GM23338 (cell line): ENCODE measurements at regions not wholly inside any gene's neighbourhood (a gene's known extent, or its start where the extent isn't known, plus 50 kb on each side); places are given as distances from the start of the nearest gene placed in this dataset.

Source experiments
- POLR2AphosphoS5 ChIP-seq: IDR thresholded peaks from 2 replicates; pipeline ENCODE4 v1.6.1; 2016; ENCODE audit warnings: antibody characterized with exemption, low read depth
- TF ChIP-seq, protein P1 (sequence below), 2 experiments: fragments of 200-600 bp in 1 of 2; sonication (generic) in 1 of 2; conservative IDR thresholded peaks; 2 replicates each; pipeline versions ENCODE4 v1.5.1 to v1.6.1; 2016 to 2017; ENCODE audit warnings: antibody characterized with exemption in 2 of 2, low read depth in 2 of 2, mild to moderate bottlenecking in 2 of 2, moderate library complexity in 1 of 2

DNA sequence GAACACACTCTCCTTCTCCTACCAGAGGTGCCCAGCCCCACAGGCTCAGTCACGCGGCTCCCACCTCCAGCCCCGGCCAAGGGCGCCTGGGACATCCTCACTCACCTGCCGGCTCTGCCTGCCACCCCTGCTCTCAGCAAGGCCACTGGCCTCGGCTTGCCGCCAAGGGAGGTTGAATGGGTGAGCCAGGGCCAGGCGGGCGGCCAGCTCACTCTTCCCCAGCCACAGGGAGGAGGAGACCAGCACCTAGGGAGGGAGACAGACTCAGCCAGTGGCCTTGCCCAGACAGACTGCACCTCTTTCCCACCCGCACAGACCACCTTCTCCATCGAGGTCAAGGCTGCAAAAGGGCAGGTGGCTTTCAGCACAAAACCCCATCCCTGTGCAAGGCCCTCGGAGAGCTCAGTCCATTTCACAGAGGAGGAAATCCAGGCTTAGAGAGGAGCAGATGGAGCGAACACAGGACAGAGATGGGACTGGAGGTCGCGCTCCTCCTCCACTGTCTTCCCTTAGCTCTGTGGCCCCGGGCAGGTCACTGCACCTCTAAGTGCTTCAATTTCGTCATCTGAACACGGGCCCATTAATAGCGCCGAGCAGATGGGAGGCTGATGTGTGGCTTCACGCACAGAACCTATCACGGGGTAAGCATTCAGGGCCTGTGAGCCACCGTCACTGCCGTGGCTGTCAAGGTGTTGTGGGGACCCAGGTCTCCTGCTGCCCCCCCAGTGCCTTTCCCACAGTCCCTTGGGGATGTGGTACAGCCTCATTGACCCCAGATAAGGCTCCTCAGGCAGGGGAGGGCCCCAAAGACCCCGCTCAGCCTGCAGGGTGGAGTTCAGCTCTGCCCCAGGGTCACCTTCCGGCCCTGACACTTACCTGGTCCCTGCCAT, 56.1 kb downstream of the RMI2 start:
- TF ChIP-seq, protein P1, sequence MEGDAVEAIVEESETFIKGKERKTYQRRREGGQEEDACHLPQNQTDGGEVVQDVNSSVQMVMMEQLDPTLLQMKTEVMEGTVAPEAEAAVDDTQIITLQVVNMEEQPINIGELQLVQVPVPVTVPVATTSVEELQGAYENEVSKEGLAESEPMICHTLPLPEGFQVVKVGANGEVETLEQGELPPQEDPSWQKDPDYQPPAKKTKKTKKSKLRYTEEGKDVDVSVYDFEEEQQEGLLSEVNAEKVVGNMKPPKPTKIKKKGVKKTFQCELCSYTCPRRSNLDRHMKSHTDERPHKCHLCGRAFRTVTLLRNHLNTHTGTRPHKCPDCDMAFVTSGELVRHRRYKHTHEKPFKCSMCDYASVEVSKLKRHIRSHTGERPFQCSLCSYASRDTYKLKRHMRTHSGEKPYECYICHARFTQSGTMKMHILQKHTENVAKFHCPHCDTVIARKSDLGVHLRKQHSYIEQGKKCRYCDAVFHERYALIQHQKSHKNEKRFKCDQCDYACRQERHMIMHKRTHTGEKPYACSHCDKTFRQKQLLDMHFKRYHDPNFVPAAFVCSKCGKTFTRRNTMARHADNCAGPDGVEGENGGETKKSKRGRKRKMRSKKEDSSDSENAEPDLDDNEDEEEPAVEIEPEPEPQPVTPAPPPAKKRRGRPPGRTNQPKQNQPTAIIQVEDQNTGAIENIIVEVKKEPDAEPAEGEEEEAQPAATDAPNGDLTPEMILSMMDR (conservative IDR thresholded peaks at IDR 0.05; ENCODE audit: low read depth in 2 of 2), result no peak
- no peak for TF ChIP-seq POLR2AphosphoS5
